HG03139 (cell line): ENCODE measurements at regions not wholly inside any gene's neighbourhood (a gene's known extent, or its start where the extent isn't known, plus 50 kb on each side); places are given as distances from the start of the nearest gene placed in this dataset.

Source experiments
- ATAC-seq: cut with Tn5 transposase; IDR thresholded peaks from one replicate; pipeline ENCODE4 v1.9.1; 2021; ENCODE audit not compliant: unreplicated experiment

GRCh38 chr6:113427617-113428016 lies 429.5 kb upstream of the MARCKS start:
- ATAC-seq: no peak

GRCh38 chr6:113428702-113429101 lies 428.4 kb upstream of the MARCKS start:
- no peak for ATAC-seq

GRCh38 chr6:113432521-113433334 lies 424.4 kb upstream of the MARCKS start:
- ATAC-seq: no peak

- no peak for ATAC-seq
Measured at GRCh38 chr6:113433335-113433991, 423.7 kb upstream of the MARCKS start.

GRCh38 chr6:113434641-113435040 lies 422.5 kb upstream of the MARCKS start:
- no peak for ATAC-seq

- no peak for ATAC-seq
Measured at GRCh38 chr6:113437566-113437965, 419.6 kb upstream of the MARCKS start.

- no peak for ATAC-seq
Measured at GRCh38 chr6:113439866-113440265, 417.3 kb upstream of the MARCKS start.

GRCh38 chr6:113442040-113442439 lies 415.1 kb upstream of the MARCKS start:
- no peak for ATAC-seq

GRCh38 chr6:113445201-113445600 lies 411.9 kb upstream of the MARCKS start:
- no peak for ATAC-seq

GRCh38 chr6:113447088-113447831 lies 409.9 kb upstream of the MARCKS start:
- no peak for ATAC-seq

- no peak for ATAC-seq
Measured at GRCh38 chr6:113449051-113449450, 408.1 kb upstream of the MARCKS start.

GRCh38 chr6:113450061-113450465 lies 407.1 kb upstream of the MARCKS start:
- no peak for ATAC-seq

- no peak for ATAC-seq
Measured at GRCh38 chr6:113451049-113451448, 406.1 kb upstream of the MARCKS start.

- no peak for ATAC-seq
Measured at GRCh38 chr6:113457198-113457597, 399.9 kb upstream of the MARCKS start.

- no peak for ATAC-seq
Measured at GRCh38 chr6:113457751-113458150, 399.4 kb upstream of the MARCKS start.

- no peak for ATAC-seq
Measured at GRCh38 chr6:113458368-113459010, 398.7 kb upstream of the MARCKS start.

- no peak for ATAC-seq
Measured at GRCh38 chr6:113461153-113461932, 395.8 kb upstream of the MARCKS start.

GRCh38 chr6:113464536-113464935 lies 392.6 kb upstream of the MARCKS start:
- ATAC-seq: no peak

GRCh38 chr6:113464960-113465359 lies 392.2 kb upstream of the MARCKS start:
- no peak for ATAC-seq

GRCh38 chr6:113466526-113466925 lies 390.6 kb upstream of the MARCKS start:
- no peak for ATAC-seq

- ATAC-seq: no peak
Measured at GRCh38 chr6:113475392-113475791, 381.8 kb upstream of the MARCKS start.
